ENCODE measurements at regions not wholly inside any gene's neighbourhood (a gene's known extent, or its start where the extent isn't known, plus 50 kb on each side); places are given as distances from the start of the nearest gene placed in this dataset.

DNA sequence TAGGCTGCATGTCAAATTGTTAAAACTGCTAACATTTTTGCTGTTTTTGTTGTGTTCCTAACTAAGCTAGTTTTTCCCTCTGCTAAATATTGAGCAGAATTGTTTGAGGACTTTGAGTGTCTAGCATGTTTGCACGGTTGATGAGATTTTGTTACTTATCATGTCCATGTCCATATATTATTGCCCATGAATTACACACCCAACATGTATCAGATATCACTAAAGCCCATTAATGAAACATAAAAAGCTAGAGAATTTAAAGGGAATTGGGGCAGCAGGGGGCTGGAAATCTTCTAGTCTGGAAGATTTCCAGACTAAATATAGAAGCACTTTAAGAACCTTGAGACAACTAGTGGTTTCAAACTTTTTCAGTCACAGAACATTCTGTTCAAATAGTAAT is 197.7 kb downstream of the SNX10 start:
- TF ChIP-seq REST (IDR thresholded peaks at IDR 0.05), result no peak
- TF ChIP-seq TAF1 (conservative IDR thresholded peaks at IDR 0.05), result no peak
- no peak for TF ChIP-seq RAD21 (IDR thresholded peaks at IDR 0.05)
- no peak for TF ChIP-seq CTCF (IDR thresholded peaks at IDR 0.05; ENCODE audit: low read depth, low read length, missing input control)
- no peak for TF ChIP-seq MAX (IDR thresholded peaks at IDR 0.05)
- no peak for TF ChIP-seq YY1 (IDR thresholded peaks at IDR 0.05)
- no peak for TF ChIP-seq ZBTB33 (IDR thresholded peaks at IDR 0.05)
- no peak for TF ChIP-seq GABPA (IDR thresholded peaks at IDR 0.05 in 1 of 2, conservative IDR thresholded peaks at IDR 0.05 in 1 of 2)
- TF ChIP-seq, protein P1, sequence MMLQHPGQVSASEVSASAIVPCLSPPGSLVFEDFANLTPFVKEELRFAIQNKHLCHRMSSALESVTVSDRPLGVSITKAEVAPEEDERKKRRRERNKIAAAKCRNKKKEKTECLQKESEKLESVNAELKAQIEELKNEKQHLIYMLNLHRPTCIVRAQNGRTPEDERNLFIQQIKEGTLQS (IDR thresholded peaks at IDR 0.05), result no peak
